K562 (cell line): ENCODE measurements at regions not wholly inside any gene's neighbourhood (a gene's known extent, or its start where the extent isn't known, plus 50 kb on each side); places are given as distances from the start of the nearest gene placed in this dataset.

Experiments
- ATAC-seq: fragments of 200-7000 bp; cut with Tn5 transposase; 3 replicates; pipeline ENCODE4 v1.9.1; 2020; ENCODE audit warnings: moderate library complexity
- BruUV-seq: library from RNA; stranded (reverse); fragments of 400-500 nt; replicated peaks from 2 replicates; lab custom pipeline; 2021; lab: Mats Ljungman, UMichigan
- CTCF ChIA-PET: fragments of 300-600 bp; formaldehyde crosslinking; extraction: SDS; loops from one replicate; lab custom pipeline; 2021; ENCODE audit warnings: low intra/inter-chr PET ratio; lab: Yijun Ruan, JAX
- POLR2A ChIA-PET: fragments of 300-600, 350-650 bp; sonication (Branson Sonifier 250); formaldehyde crosslinking; extraction: SDS; loops from one replicate; lab custom pipeline; 2021; ENCODE audit warnings: antibody characterized with exemption, inconsistent platforms; lab: Yijun Ruan, JAX
- DNase-seq, 4 experiments: peaks; one replicate each; pipeline versions ENCODE4 v3.0.0 to v3.0.0-alpha.2; 2011 to 2018; ENCODE audit warnings: low spot score in 3 of 4, mixed read lengths in 3 of 4; ENCODE audit errors: extremely low read depth in 1 of 4
- FAIRE-seq: peaks from 2 replicates; lab custom pipeline; 2011; peaks lifted over from hg19 to GRCh38; lab: Jason Lieb, UNC
- H2AFZ ChIP-seq: 2 replicates; pipeline ENCODE4 v1.6.0; 2011; ENCODE audit warnings: low read depth, low read length, control low read depth, inconsistent platforms
- H3K27ac ChIP-seq: fragments of 200-600 bp; 3 replicates; pipeline ENCODE4 v1.8.0; 2011; ENCODE audit warnings: low read depth, mild to moderate bottlenecking, control low read depth, inconsistent platforms, low read length, moderate library complexity, mixed read lengths; ENCODE audit errors: extremely low read depth
- H3K27me3 ChIP-seq, 2 experiments: fragments of 300-600 bp in 1 of 2; 2 replicates in 1 of 2; 3 replicates in 1 of 2; pipeline versions ENCODE4 v1.6.0 to v1.8.0; 2011; ENCODE audit warnings: inconsistent platforms in 2 of 2, low read length in 2 of 2, mild to moderate bottlenecking in 1 of 2, mixed read lengths in 1 of 2, moderate library complexity in 1 of 2; ENCODE audit not compliant: control insufficient read depth in 2 of 2, insufficient read depth in 2 of 2
- H3K36me3 ChIP-seq: fragments of 300-600 bp; 3 replicates; pipeline ENCODE4 v1.8.0; 2011; ENCODE audit warnings: mild to moderate bottlenecking, low read length, inconsistent platforms; ENCODE audit not compliant: control insufficient read depth, insufficient read depth
- H3K4me1 ChIP-seq, 2 experiments: fragments of 200-600 bp in 1 of 2; replicated peaks in 1 of 2; 2 replicates in 1 of 2; 3 replicates in 1 of 2; pipeline versions ENCODE4 v1.5.1 to v1.8.0; 2011; ENCODE audit warnings: inconsistent platforms in 2 of 2, low read length in 2 of 2, mild to moderate bottlenecking in 1 of 2, mixed read lengths in 1 of 2, moderate library complexity in 1 of 2; ENCODE audit not compliant: control insufficient read depth in 2 of 2, insufficient read depth in 2 of 2
- H3K4me2 ChIP-seq: 2 replicates; pipeline ENCODE4 v1.6.1; 2011; ENCODE audit warnings: low read length, control low read depth, inconsistent platforms, mixed read lengths; ENCODE audit not compliant: insufficient read depth
- H3K4me3 ChIP-seq: fragments of 200-600 bp; sonication (generic), shearing (Covaris generic); 2 replicates; pipeline ENCODE4 v1.5.1; 2016; ENCODE audit warnings: control low read depth, inconsistent platforms
- H3K79me2 ChIP-seq: fragments of 200-600 bp; 3 replicates; pipeline ENCODE4 v1.8.0; 2011; ENCODE audit warnings: low read length, inconsistent platforms; ENCODE audit not compliant: control insufficient read depth, insufficient read depth
- H3K9ac ChIP-seq, 2 experiments: 2 replicates each; pipeline versions ENCODE4 v1.6.0 to v1.6.1; 2011; ENCODE audit warnings: low read depth in 2 of 2, low read length in 2 of 2, control low read depth in 1 of 2, inconsistent platforms in 1 of 2, mild to moderate bottlenecking in 1 of 2, mixed read lengths in 1 of 2; ENCODE audit not compliant: insufficient read depth in 1 of 2
- H3K9me1 ChIP-seq: one replicate; pipeline ENCODE4 v1.6.0; 2011; ENCODE audit warnings: inconsistent platforms, mild to moderate bottlenecking, low read length, moderate library complexity; ENCODE audit not compliant: control insufficient read depth, insufficient read depth
- H3K9me3 ChIP-seq: replicated peaks from 2 replicates; pipeline ENCODE4 v1.5.1; 2011; ENCODE audit warnings: low read depth, low read length, inconsistent platforms; ENCODE audit not compliant: control insufficient read depth, insufficient read depth
- H4K20me1 ChIP-seq: replicated peaks from 2 replicates; pipeline ENCODE4 v1.6.1; 2011; ENCODE audit warnings: low read length, inconsistent platforms, mixed read lengths; ENCODE audit not compliant: control insufficient read depth, insufficient read depth
- CBFA2T3 ChIP-seq: fragments of 450-650 bp; IDR thresholded peaks from 2 replicates; pipeline ENCODE4 v1.6.1; 2017
- CXXC5 ChIP-seq: fragments of 250-450 bp; sonication (Bioruptor Pico); IDR thresholded peaks from 2 replicates; pipeline ENCODE4 v1.8.0; 2022; ENCODE audit warnings: inconsistent platforms, mild to moderate bottlenecking, moderate library complexity
- NR1H2 ChIP-seq: sonication (generic); formaldehyde crosslinking; IDR thresholded peaks from 2 replicates; pipeline ENCODE4 v1.4.0; 2020; ENCODE audit warnings: mild to moderate bottlenecking, missing genetic modification reagents
- PHF20 ChIP-seq: fragments of 450-650 bp; IDR thresholded peaks from 2 replicates; pipeline ENCODE4 v1.6.1; 2018; ENCODE audit not compliant: partially characterized antibody
- SUPT5H ChIP-seq: fragments of 450-650 bp; IDR thresholded peaks from 2 replicates; pipeline ENCODE4 v1.6.1; 2016
- ZNF274 ChIP-seq: IDR thresholded peaks from 2 replicates; pipeline ENCODE4 v1.6.1; 2011; ENCODE audit warnings: low read depth, mild to moderate bottlenecking, low read length, moderate library complexity, borderline replicate concordance
- ZNF511 ChIP-seq: sonication (generic); formaldehyde crosslinking; IDR thresholded peaks from 2 replicates; pipeline ENCODE4 v1.8.0; 2022; ENCODE audit warnings: mild to moderate bottlenecking, missing genetic modification reagents
- ZNF668 ChIP-seq: fragments of 250-450 bp; sonication (Bioruptor Pico); IDR thresholded peaks from 2 replicates; pipeline ENCODE4 v1.8.0; 2022; ENCODE audit warnings: mild to moderate bottlenecking, inconsistent platforms
- WGBS: fragments of 100-300 bp; shearing (Covaris generic); methylation state at CpG from one replicate; pipeline ENCODE4 v1.1.6; 2016; ENCODE audit warnings: low coverage, mixed read lengths; ENCODE audit not compliant: insufficient coverage; ENCODE audit errors: missing lambda C conversion rate; 5-methylcytosine and 5-hydroxymethylcytosine counted together
- in situ Hi-C: fragments of 300-500 bp; cut with MboI; formaldehyde crosslinking; loops from 4 replicates; pipeline ENCODE4 v1.15.0; 2018; ENCODE audit warnings: inconsistent platforms, mixed read lengths
- intact Hi-C: fragments of 100-400 bp; cut with micrococcal nuclease; formaldehyde crosslinking; loops from 2 replicates; pipeline ENCODE4 v1.14.2; 2022
- TF ChIP-seq, protein P1 (sequence below): fragments of 450-650 bp; IDR thresholded peaks from 2 replicates; pipeline ENCODE4 v1.6.1; 2016; ENCODE audit warnings: mild to moderate bottlenecking, moderate library complexity
- TF ChIP-seq, protein P2 (sequence below): fragments of 450-650 bp; formaldehyde crosslinking; conservative IDR thresholded peaks from 2 replicates; pipeline ENCODE4 v1.4.0; 2022; ENCODE audit warnings: mild to moderate bottlenecking, missing genetic modification characterization

DNA sequence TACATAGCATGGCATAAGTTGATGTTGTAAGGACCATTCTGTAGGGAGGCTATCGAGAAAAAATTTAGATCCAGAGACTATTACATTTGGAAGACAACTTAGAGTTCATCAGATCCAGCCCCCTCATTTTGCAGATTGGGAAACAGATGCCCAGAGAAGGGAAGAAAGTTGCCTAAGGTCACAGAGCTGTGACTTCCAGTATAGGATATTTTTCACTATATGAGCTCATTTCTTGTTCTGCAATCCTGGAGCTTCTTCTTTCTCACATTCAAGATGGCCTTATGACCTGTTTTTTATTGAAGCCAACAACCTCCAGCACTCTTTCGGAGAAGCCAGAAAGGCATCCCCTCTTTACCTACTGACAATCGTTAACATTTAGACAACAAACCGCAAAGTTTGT is 421.8 kb upstream of the PLXNA2 start:
- in situ Hi-C loops (no loop called here), intact Hi-C loops (no loop called here)
- H3K9me1 ChIP-seq: no peaks in the 10 kb centered on the region
- ChIA-PET POLR2A (no interaction called here), CTCF (no interaction called here)
- no peaks in the 10 kb centered on the region for H3K9me3 ChIP-seq
- no peaks in the 10 kb centered on the region for H3K27me3 ChIP-seq
- no peak overlapping the region for H2AFZ ChIP-seq
- ATAC-seq: no peak
- H3K79me2 ChIP-seq: no peaks in the 10 kb centered on the region
- BruUV-seq: no TSS peak
- H3K4me3 ChIP-seq: no peak overlapping the region
- FAIRE-seq: no peak
- no peak overlapping the region for H3K27ac ChIP-seq
- H3K9ac ChIP-seq: no peak overlapping the region
- H3K36me3 ChIP-seq: no peaks in the 10 kb centered on the region
- H3K4me1 ChIP-seq: no peaks in the 10 kb centered on the region
- H3K4me2 ChIP-seq: no peak overlapping the region
- no peaks in the 10 kb centered on the region for H4K20me1 ChIP-seq
- no peak for DNase-seq
- WGBS: 1% methylated on average over 4 of the region's 4 CpGs
- TF ChIP-seq ZNF274 (no peak), PHF20 (no peak), ZNF668 (no peak), NR1H2 (no peak), ZNF511 (CRISPR knock-in tag) (no peak), CXXC5 (CRISPR knock-in tag) (no peak), SUPT5H (no peak), CBFA2T3 (no peak)
- TF ChIP-seq, protein P1, sequence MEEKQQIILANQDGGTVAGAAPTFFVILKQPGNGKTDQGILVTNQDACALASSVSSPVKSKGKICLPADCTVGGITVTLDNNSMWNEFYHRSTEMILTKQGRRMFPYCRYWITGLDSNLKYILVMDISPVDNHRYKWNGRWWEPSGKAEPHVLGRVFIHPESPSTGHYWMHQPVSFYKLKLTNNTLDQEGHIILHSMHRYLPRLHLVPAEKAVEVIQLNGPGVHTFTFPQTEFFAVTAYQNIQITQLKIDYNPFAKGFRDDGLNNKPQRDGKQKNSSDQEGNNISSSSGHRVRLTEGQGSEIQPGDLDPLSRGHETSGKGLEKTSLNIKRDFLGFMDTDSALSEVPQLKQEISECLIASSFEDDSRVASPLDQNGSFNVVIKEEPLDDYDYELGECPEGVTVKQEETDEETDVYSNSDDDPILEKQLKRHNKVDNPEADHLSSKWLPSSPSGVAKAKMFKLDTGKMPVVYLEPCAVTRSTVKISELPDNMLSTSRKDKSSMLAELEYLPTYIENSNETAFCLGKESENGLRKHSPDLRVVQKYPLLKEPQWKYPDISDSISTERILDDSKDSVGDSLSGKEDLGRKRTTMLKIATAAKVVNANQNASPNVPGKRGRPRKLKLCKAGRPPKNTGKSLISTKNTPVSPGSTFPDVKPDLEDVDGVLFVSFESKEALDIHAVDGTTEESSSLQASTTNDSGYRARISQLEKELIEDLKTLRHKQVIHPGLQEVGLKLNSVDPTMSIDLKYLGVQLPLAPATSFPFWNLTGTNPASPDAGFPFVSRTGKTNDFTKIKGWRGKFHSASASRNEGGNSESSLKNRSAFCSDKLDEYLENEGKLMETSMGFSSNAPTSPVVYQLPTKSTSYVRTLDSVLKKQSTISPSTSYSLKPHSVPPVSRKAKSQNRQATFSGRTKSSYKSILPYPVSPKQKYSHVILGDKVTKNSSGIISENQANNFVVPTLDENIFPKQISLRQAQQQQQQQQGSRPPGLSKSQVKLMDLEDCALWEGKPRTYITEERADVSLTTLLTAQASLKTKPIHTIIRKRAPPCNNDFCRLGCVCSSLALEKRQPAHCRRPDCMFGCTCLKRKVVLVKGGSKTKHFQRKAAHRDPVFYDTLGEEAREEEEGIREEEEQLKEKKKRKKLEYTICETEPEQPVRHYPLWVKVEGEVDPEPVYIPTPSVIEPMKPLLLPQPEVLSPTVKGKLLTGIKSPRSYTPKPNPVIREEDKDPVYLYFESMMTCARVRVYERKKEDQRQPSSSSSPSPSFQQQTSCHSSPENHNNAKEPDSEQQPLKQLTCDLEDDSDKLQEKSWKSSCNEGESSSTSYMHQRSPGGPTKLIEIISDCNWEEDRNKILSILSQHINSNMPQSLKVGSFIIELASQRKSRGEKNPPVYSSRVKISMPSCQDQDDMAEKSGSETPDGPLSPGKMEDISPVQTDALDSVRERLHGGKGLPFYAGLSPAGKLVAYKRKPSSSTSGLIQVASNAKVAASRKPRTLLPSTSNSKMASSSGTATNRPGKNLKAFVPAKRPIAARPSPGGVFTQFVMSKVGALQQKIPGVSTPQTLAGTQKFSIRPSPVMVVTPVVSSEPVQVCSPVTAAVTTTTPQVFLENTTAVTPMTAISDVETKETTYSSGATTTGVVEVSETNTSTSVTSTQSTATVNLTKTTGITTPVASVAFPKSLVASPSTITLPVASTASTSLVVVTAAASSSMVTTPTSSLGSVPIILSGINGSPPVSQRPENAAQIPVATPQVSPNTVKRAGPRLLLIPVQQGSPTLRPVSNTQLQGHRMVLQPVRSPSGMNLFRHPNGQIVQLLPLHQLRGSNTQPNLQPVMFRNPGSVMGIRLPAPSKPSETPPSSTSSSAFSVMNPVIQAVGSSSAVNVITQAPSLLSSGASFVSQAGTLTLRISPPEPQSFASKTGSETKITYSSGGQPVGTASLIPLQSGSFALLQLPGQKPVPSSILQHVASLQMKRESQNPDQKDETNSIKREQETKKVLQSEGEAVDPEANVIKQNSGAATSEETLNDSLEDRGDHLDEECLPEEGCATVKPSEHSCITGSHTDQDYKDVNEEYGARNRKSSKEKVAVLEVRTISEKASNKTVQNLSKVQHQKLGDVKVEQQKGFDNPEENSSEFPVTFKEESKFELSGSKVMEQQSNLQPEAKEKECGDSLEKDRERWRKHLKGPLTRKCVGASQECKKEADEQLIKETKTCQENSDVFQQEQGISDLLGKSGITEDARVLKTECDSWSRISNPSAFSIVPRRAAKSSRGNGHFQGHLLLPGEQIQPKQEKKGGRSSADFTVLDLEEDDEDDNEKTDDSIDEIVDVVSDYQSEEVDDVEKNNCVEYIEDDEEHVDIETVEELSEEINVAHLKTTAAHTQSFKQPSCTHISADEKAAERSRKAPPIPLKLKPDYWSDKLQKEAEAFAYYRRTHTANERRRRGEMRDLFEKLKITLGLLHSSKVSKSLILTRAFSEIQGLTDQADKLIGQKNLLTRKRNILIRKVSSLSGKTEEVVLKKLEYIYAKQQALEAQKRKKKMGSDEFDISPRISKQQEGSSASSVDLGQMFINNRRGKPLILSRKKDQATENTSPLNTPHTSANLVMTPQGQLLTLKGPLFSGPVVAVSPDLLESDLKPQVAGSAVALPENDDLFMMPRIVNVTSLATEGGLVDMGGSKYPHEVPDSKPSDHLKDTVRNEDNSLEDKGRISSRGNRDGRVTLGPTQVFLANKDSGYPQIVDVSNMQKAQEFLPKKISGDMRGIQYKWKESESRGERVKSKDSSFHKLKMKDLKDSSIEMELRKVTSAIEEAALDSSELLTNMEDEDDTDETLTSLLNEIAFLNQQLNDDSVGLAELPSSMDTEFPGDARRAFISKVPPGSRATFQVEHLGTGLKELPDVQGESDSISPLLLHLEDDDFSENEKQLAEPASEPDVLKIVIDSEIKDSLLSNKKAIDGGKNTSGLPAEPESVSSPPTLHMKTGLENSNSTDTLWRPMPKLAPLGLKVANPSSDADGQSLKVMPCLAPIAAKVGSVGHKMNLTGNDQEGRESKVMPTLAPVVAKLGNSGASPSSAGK: no peak
- TF ChIP-seq, protein P2, sequence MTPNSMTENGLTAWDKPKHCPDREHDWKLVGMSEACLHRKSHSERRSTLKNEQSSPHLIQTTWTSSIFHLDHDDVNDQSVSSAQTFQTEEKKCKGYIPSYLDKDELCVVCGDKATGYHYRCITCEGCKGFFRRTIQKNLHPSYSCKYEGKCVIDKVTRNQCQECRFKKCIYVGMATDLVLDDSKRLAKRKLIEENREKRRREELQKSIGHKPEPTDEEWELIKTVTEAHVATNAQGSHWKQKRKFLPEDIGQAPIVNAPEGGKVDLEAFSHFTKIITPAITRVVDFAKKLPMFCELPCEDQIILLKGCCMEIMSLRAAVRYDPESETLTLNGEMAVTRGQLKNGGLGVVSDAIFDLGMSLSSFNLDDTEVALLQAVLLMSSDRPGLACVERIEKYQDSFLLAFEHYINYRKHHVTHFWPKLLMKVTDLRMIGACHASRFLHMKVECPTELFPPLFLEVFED: no peak
